Calu3 (cell line): ENCODE measurements at regions not wholly inside any gene's neighbourhood (a gene's known extent, or its start where the extent isn't known, plus 50 kb on each side); places are given as distances from the start of the nearest gene placed in this dataset.

Source experiments
- BruUV-seq: library from RNA; stranded (reverse); fragments of 400-500 nt; replicated peaks from 2 replicates; lab custom pipeline; 2021; lab: Mats Ljungman, UMichigan
- CTCF ChIA-PET: fragments of 300-600 bp; sonication (Branson Sonifier 250); formaldehyde crosslinking; loops from one replicate; lab custom pipeline; 2022; ENCODE audit warnings: antibody characterized with exemption; lab: Charles Lee
- DNase-seq: peaks from one replicate; pipeline ENCODE4 v3.0.0; 2022
- H3K27ac Mint-ChIP-seq: one replicate; pipeline ENCODE4 v1.8.0; 2022; ENCODE audit warnings: mixed read lengths; ENCODE audit not compliant: unreplicated experiment
- H3K27me3 Mint-ChIP-seq: one replicate; pipeline ENCODE4 v1.8.0; 2022; ENCODE audit warnings: mixed read lengths; ENCODE audit not compliant: unreplicated experiment
- H3K36me3 Mint-ChIP-seq: one replicate; pipeline ENCODE4 v1.8.0; 2022; ENCODE audit warnings: mild to moderate bottlenecking, moderate library complexity, mixed read lengths; ENCODE audit not compliant: insufficient read depth, unreplicated experiment
- H3K4me1 Mint-ChIP-seq: one replicate; pipeline ENCODE4 v1.8.0; 2022; ENCODE audit warnings: mild to moderate bottlenecking, low read depth, mixed read lengths; ENCODE audit not compliant: unreplicated experiment
- H3K4me3 Mint-ChIP-seq: one replicate; pipeline ENCODE4 v1.8.0; 2022; ENCODE audit warnings: mild to moderate bottlenecking, low read depth, moderate library complexity, mixed read lengths; ENCODE audit not compliant: unreplicated experiment
- H3K9me3 Mint-ChIP-seq: one replicate; pipeline ENCODE4 v1.8.0; 2022; ENCODE audit warnings: low read depth, mixed read lengths; ENCODE audit not compliant: unreplicated experiment
- intact Hi-C: fragments of 100-400 bp; cut with micrococcal nuclease; formaldehyde crosslinking; loops from one replicate; pipeline ENCODE4 v1.10.0; 2022; ENCODE audit not compliant: unreplicated experiment
- TF ChIP-seq, protein P1 (sequence below): fragments of 200-600 bp; IDR thresholded peaks from one replicate; pipeline ENCODE4 v1.8.0; 2022; ENCODE audit warnings: antibody characterized with exemption; ENCODE audit not compliant: unreplicated experiment

DNA sequence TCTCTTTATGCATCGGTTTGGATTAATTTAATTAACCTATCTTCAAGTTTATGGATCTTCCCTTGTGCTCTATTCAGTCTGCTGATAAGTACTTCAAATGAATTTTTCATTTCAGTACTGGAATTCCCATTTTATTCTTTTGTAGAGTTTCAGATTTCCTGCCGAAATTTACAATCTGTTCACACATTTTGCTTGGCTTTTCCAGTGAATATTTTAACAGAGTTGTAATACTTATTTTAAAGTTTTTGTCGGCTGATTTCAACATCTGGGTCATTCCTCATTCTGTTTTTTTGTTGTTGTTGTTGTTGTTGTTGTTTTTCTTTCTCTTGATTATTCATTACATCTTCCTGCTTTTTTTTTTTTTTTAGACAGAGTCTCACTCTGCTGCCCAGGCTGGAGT is 89.9 kb upstream of the KCNMA1 start:
- CTCF ChIA-PET, result no interaction called here
- DNase-seq, result no peak
- Mint-ChIP-seq H3K4me1 (peaks cover 18% of the 10 kb centered on the region), H3K4me3 (no peak overlapping the region), H3K36me3 (no peaks in the 10 kb centered on the region), H3K9me3 (peaks cover 7% of the 10 kb centered on the region), H3K27ac (no peak overlapping the region), H3K27me3 (no peaks in the 10 kb centered on the region)
- BruUV-seq, result no TSS peak
- TF ChIP-seq, protein P1, sequence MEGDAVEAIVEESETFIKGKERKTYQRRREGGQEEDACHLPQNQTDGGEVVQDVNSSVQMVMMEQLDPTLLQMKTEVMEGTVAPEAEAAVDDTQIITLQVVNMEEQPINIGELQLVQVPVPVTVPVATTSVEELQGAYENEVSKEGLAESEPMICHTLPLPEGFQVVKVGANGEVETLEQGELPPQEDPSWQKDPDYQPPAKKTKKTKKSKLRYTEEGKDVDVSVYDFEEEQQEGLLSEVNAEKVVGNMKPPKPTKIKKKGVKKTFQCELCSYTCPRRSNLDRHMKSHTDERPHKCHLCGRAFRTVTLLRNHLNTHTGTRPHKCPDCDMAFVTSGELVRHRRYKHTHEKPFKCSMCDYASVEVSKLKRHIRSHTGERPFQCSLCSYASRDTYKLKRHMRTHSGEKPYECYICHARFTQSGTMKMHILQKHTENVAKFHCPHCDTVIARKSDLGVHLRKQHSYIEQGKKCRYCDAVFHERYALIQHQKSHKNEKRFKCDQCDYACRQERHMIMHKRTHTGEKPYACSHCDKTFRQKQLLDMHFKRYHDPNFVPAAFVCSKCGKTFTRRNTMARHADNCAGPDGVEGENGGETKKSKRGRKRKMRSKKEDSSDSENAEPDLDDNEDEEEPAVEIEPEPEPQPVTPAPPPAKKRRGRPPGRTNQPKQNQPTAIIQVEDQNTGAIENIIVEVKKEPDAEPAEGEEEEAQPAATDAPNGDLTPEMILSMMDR, result no peak
- intact Hi-C loops, result no loop called here

DNA sequence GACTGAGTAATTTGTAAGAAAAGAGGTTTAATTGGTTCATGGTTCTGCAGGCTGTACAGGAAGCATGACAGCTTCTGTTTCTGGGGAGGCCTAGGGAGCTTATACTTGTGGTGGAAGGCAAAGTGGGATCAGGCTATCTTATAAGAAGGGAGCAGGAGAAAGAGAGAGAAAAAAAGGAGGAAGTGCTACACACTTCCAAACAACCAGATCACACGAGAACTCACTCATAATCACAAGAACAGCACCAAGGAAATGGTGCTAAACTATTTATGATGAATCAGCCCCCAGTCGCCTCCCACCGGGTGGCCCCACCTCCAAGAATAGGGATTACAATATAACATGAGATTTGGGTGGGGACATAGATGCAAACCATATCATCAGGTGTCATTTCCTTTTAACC is 89.1 kb upstream of the KCNMA1 start:
- no peaks in the 10 kb centered on the region for H3K36me3 Mint-ChIP-seq
- CTCF ChIA-PET, result no interaction called here
- H3K9me3 Mint-ChIP-seq, result peaks cover 7% of the 10 kb centered on the region
- no peak overlapping the region for H3K4me3 Mint-ChIP-seq
- TF ChIP-seq, protein P1, result no peak
- intact Hi-C loops, result no loop called here
- DNase-seq, result no peak
- no peaks in the 10 kb centered on the region for H3K27me3 Mint-ChIP-seq
- peaks cover 21% of the 10 kb centered on the region for H3K4me1 Mint-ChIP-seq
- BruUV-seq, result no TSS peak
- H3K27ac Mint-ChIP-seq, result no peak overlapping the region

DNA sequence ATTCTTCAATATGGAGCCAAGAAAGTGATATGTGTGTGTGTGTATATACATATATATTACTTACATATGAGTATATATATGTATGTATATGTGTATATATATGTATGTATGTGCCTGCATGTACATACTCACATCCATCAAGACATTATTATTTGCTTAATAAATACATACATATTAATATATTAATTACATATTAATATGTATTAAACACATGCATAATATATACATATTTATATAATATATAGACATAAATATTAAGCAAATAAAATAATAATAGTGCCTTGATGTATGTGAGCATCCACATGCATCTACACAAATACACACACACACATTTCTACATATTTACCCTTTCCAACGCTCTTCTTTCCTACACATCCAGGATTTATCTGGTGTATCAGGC is 88.7 kb upstream of the KCNMA1 start:
- no peak for DNase-seq
- no peaks in the 10 kb centered on the region for H3K36me3 Mint-ChIP-seq
- BruUV-seq, result no TSS peak
- CTCF ChIA-PET, result no interaction called here
- H3K4me1 Mint-ChIP-seq, result peaks cover 21% of the 10 kb centered on the region
- intact Hi-C loops, result no loop called here
- H3K4me3 Mint-ChIP-seq, result no peak overlapping the region
- H3K27me3 Mint-ChIP-seq, result no peaks in the 10 kb centered on the region
- H3K27ac Mint-ChIP-seq, result no peak overlapping the region
- TF ChIP-seq, protein P1, result no peak
- peaks cover 7% of the 10 kb centered on the region for H3K9me3 Mint-ChIP-seq

DNA sequence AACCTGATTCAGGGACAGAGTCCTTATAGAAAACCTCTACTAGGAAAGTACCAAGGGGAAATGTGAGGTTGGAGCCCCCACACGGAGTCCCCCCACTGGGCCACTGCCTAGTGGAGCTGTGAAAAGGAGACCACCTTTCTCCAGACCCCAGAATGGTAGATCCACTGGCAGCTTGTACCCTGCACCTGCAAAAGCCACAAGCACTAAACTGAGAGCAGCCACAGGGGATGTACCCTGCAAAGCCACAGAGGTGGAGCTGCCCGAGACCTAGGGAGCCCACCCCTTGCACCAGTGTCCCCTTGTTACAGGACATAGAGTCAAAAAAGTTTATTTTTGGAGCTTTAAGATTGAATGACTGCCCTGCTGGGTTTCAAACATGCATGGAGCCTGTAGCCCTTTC is 87.2 kb upstream of the KCNMA1 start:
- DNase-seq, result no peak
- Mint-ChIP-seq H3K27ac (no peak overlapping the region), H3K4me1 (peaks cover 21% of the 10 kb centered on the region), H3K27me3 (no peaks in the 10 kb centered on the region), H3K4me3 (no peak overlapping the region), H3K36me3 (no peaks in the 10 kb centered on the region), H3K9me3 (peaks cover 7% of the 10 kb centered on the region)
- TF ChIP-seq, protein P1, result no peak
- intact Hi-C loops, result no loop called here
- CTCF ChIA-PET, result interaction anchor here (0.6 kb wide), 1 partner anchor 79 kb away, joined by 17 read pairs; no protein-coding TSS in a partner anchor
- BruUV-seq, result no TSS peak
